Gastroesophageal sphincter (tissue), 2 donors: ENCODE measurements at regions not wholly inside any gene's neighbourhood (a gene's known extent, or its start where the extent isn't known, plus 50 kb on each side); places are given as distances from the start of the nearest gene placed in this dataset.

Source experiments
- EP300 ChIP-seq: sonication (generic); formaldehyde crosslinking; IDR thresholded peaks from one replicate; pipeline ENCODE4 v1.6.1; 2017; ENCODE audit warnings: antibody characterized with exemption, mild to moderate bottlenecking
- POLR2A ChIP-seq, 2 donors: fragments of 450-650 bp; IDR thresholded peaks; one replicate each; pipeline ENCODE4 v1.6.1; 2017; ENCODE audit warnings: antibody characterized with exemption in 2 of 2, mild to moderate bottlenecking in 2 of 2, moderate library complexity in 1 of 2
- POLR2AphosphoS5 ChIP-seq: sonication (generic); formaldehyde crosslinking; IDR thresholded peaks from one replicate; pipeline ENCODE4 v1.6.1; 2017; ENCODE audit warnings: antibody characterized with exemption

GRCh38 chr6:50992704-50993625, 174.3 kb downstream of the TFAP2B start:
- no peak for TF ChIP-seq EP300
- no peak for TF ChIP-seq POLR2AphosphoS5
- TF ChIP-seq POLR2A (IDR thresholded peaks at IDR 0.05), result no peak
